ENCODE measurements at regions not wholly inside any gene's neighbourhood (a gene's known extent, or its start where the extent isn't known, plus 50 kb on each side); places are given as distances from the start of the nearest gene placed in this dataset.
"Not testable (repeated sequence)": the region's sequence is repeated elsewhere in the genome, so short reads cannot be mapped to it uniquely, and the experiment has no call there.

- H3K9ac ChIP-seq (ENCODE audit: insufficient read depth, low read length, poor library complexity, severe bottlenecking): no peak overlapping the region
- no peak overlapping the region for H3K4me2 ChIP-seq (replicated peaks; ENCODE audit: extremely low read depth, low read length, poor library complexity, severe bottlenecking)
- H3K9me3 ChIP-seq (replicated peaks in 1 of 2; ENCODE audit: control insufficient read depth in 1 of 2, insufficient read depth in 1 of 2, low read length in 2 of 2): peaks cover 0 to 4% of the 10 kb centered on the region in 2 donors
- no peaks in the 10 kb centered on the region for H3K79me2 ChIP-seq (ENCODE audit: insufficient read depth, low read length)
- Mint-ChIP-seq H3K27ac (no peak overlapping the region), H3K27me3 (ENCODE audit: low read depth in 3 of 3) (no peaks in the 10 kb centered on the region), H3K4me1 (no peaks in the 10 kb centered on the region), H3K4me3 (no peak overlapping the region), H3K9me3 (peaks cover 0 to 4% (median 0%) of the 10 kb centered on the region in 7 donors), H3K36me3 (no peaks in the 10 kb centered on the region)
- no peaks in the 10 kb centered on the region for H3K27me3 ChIP-seq (ENCODE audit: control insufficient read depth in 2 of 2, insufficient read depth in 2 of 2, low read length in 2 of 2)
- no peak for TF ChIP-seq CTCF (IDR thresholded peaks at IDR 0.05)
- no peak overlapping the region for H3K27ac ChIP-seq (ENCODE audit: low read depth in 1 of 2, low read length in 2 of 2)
- no peaks in the 10 kb centered on the region for H3K36me3 ChIP-seq (replicated peaks in 1 of 2; ENCODE audit: control insufficient read depth in 1 of 2, insufficient read depth in 2 of 2, low read length in 2 of 2)
- H3K4me3 ChIP-seq (replicated peaks in 1 of 3; ENCODE audit: low read depth in 2 of 3, low read length in 3 of 3): no peak overlapping the region
- no peak for DNase-seq
- intact Hi-C loops (cut with micrococcal nuclease): no loop called here
- no peaks in the 10 kb centered on the region for H4K20me1 ChIP-seq (ENCODE audit: insufficient read depth, low read length)
- H3K4me1 ChIP-seq (ENCODE audit: control insufficient read depth in 1 of 2, insufficient read depth in 2 of 2, low read length in 2 of 2): no peaks in the 10 kb centered on the region
- H2AFZ ChIP-seq (ENCODE audit: insufficient read depth, low read depth, low read length, poor library complexity, severe bottlenecking): no peak overlapping the region
- WGBS (ENCODE audit: insufficient coverage): no CpG with 5 or more reads among the region's 1 CpG
Measured at GRCh38 chr15:54772663-54773062, 424.1 kb downstream of the RSL24D1 start.

- H3K4me3 ChIP-seq (replicated peaks in 1 of 3; ENCODE audit: low read depth in 2 of 3, low read length in 3 of 3); H3K4me1 Mint-ChIP-seq; H3K36me3 Mint-ChIP-seq; H3K27ac Mint-ChIP-seq; H3K9ac ChIP-seq (ENCODE audit: insufficient read depth, low read length, poor library complexity, severe bottlenecking); DNase-seq; H3K4me3 Mint-ChIP-seq; H3K4me1 ChIP-seq (ENCODE audit: control insufficient read depth in 1 of 2, insufficient read depth in 2 of 2, low read length in 2 of 2); H3K27me3 ChIP-seq (ENCODE audit: control insufficient read depth in 2 of 2, insufficient read depth in 2 of 2, low read length in 2 of 2); H4K20me1 ChIP-seq (ENCODE audit: insufficient read depth, low read length); H3K79me2 ChIP-seq (ENCODE audit: insufficient read depth, low read length); intact Hi-C loops (cut with micrococcal nuclease); H3K27me3 Mint-ChIP-seq (ENCODE audit: low read depth in 3 of 3); H3K4me2 ChIP-seq (replicated peaks; ENCODE audit: extremely low read depth, low read length, poor library complexity, severe bottlenecking); H3K36me3 ChIP-seq (replicated peaks in 1 of 2; ENCODE audit: control insufficient read depth in 1 of 2, insufficient read depth in 2 of 2, low read length in 2 of 2); H2AFZ ChIP-seq (ENCODE audit: insufficient read depth, low read depth, low read length, poor library complexity, severe bottlenecking); H3K27ac ChIP-seq (ENCODE audit: low read depth in 1 of 2, low read length in 2 of 2): not testable (repeated sequence)
- H3K9me3 ChIP-seq (replicated peaks in 1 of 2; ENCODE audit: control insufficient read depth in 1 of 2, insufficient read depth in 1 of 2, low read length in 2 of 2): peaks cover 16 to 17% of the 10 kb centered on the region in 2 donors
- peaks cover 11 to 33% (median 20%) of the 10 kb centered on the region in 7 donors for H3K9me3 Mint-ChIP-seq
- 91% methylated on average over 7 of the region's 8 CpGs for WGBS (ENCODE audit: insufficient coverage)
Measured at GRCh38 chr15:54749461-54749860, 447.3 kb downstream of the RSL24D1 start.
